Right ventricle myocardium superior (tissue), 1 donor: ENCODE measurements at regions not wholly inside any gene's neighbourhood (a gene's known extent, or its start where the extent isn't known, plus 50 kb on each side); places are given as distances from the start of the nearest gene placed in this dataset.
"Not testable (repeated sequence)": the region's sequence is repeated elsewhere in the genome, so short reads cannot be mapped to it uniquely, and the experiment has no call there.

ENCODE experiments used
- ATAC-seq: fragments of 200-7000 bp; cut with Tn5 transposase; one replicate; pipeline ENCODE4 v1.9.1; 2020; ENCODE audit warnings: mild to moderate bottlenecking; ENCODE audit not compliant: poor library complexity
- DNase-seq: peaks from one replicate; pipeline ENCODE4 v3.0.0-alpha.2; 2020
- intact Hi-C: fragments of 100-400 bp; cut with DNase I; formaldehyde crosslinking; loops from one replicate; pipeline ENCODE4 v1.11.2; 2022
- donor health status: DM: no; HTN: yes; CAD: no; lungs with severe emphysema.

- no peak for DNase-seq
- intact Hi-C loops: no loop called here
- no peak for ATAC-seq
Measured at GRCh38 chr1:187991944-187992343, 1163.2 kb downstream of the PLA2G4A start.

GRCh38 chr1:187996780-187997179, 1168.0 kb downstream of the PLA2G4A start:
- intact Hi-C loops: no loop called here
- DNase-seq (no peak), ATAC-seq (no peak)

- DNase-seq (no peak), ATAC-seq (no peak)
- intact Hi-C loops: no loop called here
Measured at GRCh38 chr1:187999973-188000372, 1171.2 kb downstream of the PLA2G4A start.

GRCh38 chr1:188003687-188004086, 1174.9 kb downstream of the PLA2G4A start:
- intact Hi-C loops, DNase-seq, ATAC-seq: not testable (repeated sequence)

- DNase-seq (no peak), ATAC-seq (no peak)
- intact Hi-C loops: no loop called here
Measured at GRCh38 chr1:188004849-188005248, 1176.1 kb downstream of the PLA2G4A start.

GRCh38 chr1:188006354-188006753, 1177.6 kb downstream of the PLA2G4A start:
- intact Hi-C loops: no loop called here
- ATAC-seq: no peak
- no peak for DNase-seq

GRCh38 chr1:188013222-188013849, 1184.6 kb downstream of the PLA2G4A start:
- ATAC-seq, intact Hi-C loops, DNase-seq: not testable (repeated sequence)

- no peak for ATAC-seq
Measured at GRCh38 chr1:188017921-188018320, 1189.2 kb downstream of the PLA2G4A start.

GRCh38 chr1:188022661-188023060, 1193.9 kb downstream of the PLA2G4A start:
- no peak for DNase-seq
- intact Hi-C loops: no loop called here
- ATAC-seq: no peak

More at GRCh38 chr1:188017921-188018320, 1189.2 kb downstream of the PLA2G4A start:
- intact Hi-C loops: no loop called here
- DNase-seq: no peak

GRCh38 chr1:188023206-188023605, 1194.5 kb downstream of the PLA2G4A start:
- intact Hi-C loops: no loop called here
- DNase-seq: no peak
- ATAC-seq: no peak

GRCh38 chr1:188027613-188028012, 1198.9 kb downstream of the PLA2G4A start:
- intact Hi-C loops: no loop called here
- ATAC-seq (no peak), DNase-seq (no peak)

- intact Hi-C loops, DNase-seq, ATAC-seq: not testable (repeated sequence)
Measured at GRCh38 chr1:188037572-188037971, 1208.8 kb downstream of the PLA2G4A start.

- intact Hi-C loops: no loop called here
- ATAC-seq: no peak
- no peak for DNase-seq
Measured at GRCh38 chr1:188043536-188044245, 1214.9 kb downstream of the PLA2G4A start.

- DNase-seq (no peak), ATAC-seq (no peak)
- intact Hi-C loops: no loop called here
Measured at GRCh38 chr1:188050250-188050649, 1221.5 kb downstream of the PLA2G4A start.

GRCh38 chr1:188056011-188056410, 1227.3 kb downstream of the PLA2G4A start:
- DNase-seq: no peak
- intact Hi-C loops: no loop called here
- ATAC-seq: no peak

GRCh38 chr1:188058801-188059200, 1230.1 kb downstream of the PLA2G4A start:
- intact Hi-C loops: no loop called here
- no peak for ATAC-seq
- DNase-seq: no peak

- no peak for DNase-seq
- ATAC-seq: no peak
- intact Hi-C loops: no loop called here
Measured at GRCh38 chr1:188061881-188062280, 1233.1 kb downstream of the PLA2G4A start.

GRCh38 chr1:188062456-188062855, 1233.7 kb downstream of the PLA2G4A start:
- no peak for DNase-seq
- no peak for ATAC-seq
- intact Hi-C loops: no loop called here

- ATAC-seq (no peak), DNase-seq (no peak)
- intact Hi-C loops: no loop called here
Measured at GRCh38 chr1:188065917-188066316, 1237.2 kb downstream of the PLA2G4A start.

- no peak for ATAC-seq
Measured at GRCh38 chr1:188070848-188071247, 1242.1 kb downstream of the PLA2G4A start.

More at GRCh38 chr1:188070848-188071247, 1242.1 kb downstream of the PLA2G4A start:
- intact Hi-C loops: no loop called here
- no peak for DNase-seq
